Panc1 (cell line): ENCODE measurements at regions not wholly inside any gene's neighbourhood (a gene's known extent, or its start where the extent isn't known, plus 50 kb on each side); places are given as distances from the start of the nearest gene placed in this dataset.

Experiments used
- ATAC-seq: fragments of 200-7000 bp; cut with Tn5 transposase; 2 replicates; pipeline ENCODE4 v1.9.1; 2020; ENCODE audit warnings: mild to moderate bottlenecking, moderate library complexity
- BruUV-seq: library from RNA; stranded (reverse); fragments of 400-500 nt; replicated peaks from 2 replicates; lab custom pipeline; 2021; lab: Mats Ljungman, UMichigan
- CTCF ChIA-PET: fragments of 300-600 bp; sonication (Branson Sonifier 250); formaldehyde crosslinking; loops from one replicate; lab custom pipeline; 2022; ENCODE audit warnings: antibody characterized with exemption; lab: Charles Lee
- POLR2A ChIA-PET: fragments of 300-600 bp; sonication (Branson Sonifier 250); formaldehyde crosslinking; loops from one replicate; lab custom pipeline; 2022; ENCODE audit warnings: antibody characterized with exemption; lab: Charles Lee
- DNase-seq: peaks from one replicate; pipeline ENCODE4 v3.0.0-alpha.2; 2010; ENCODE audit warnings: low read depth, low spot score
- H3K27ac ChIP-seq: 2 replicates; pipeline ENCODE4 v1.5.1; 2011; ENCODE audit warnings: mild to moderate bottlenecking, low read length, inconsistent platforms
- H3K27me3 ChIP-seq: fragments of 200-500 bp; sonication (Bioruptor generic); 2 replicates; pipeline ENCODE4 v1.6.0; 2014; ENCODE audit warnings: low read length, inconsistent platforms; ENCODE audit not compliant: control insufficient read depth, insufficient read depth
- H3K36me3 ChIP-seq: fragments of 200-500 bp; sonication (Bioruptor generic); 2 replicates; pipeline ENCODE4 v1.5.1; 2014; ENCODE audit warnings: inconsistent platforms, mild to moderate bottlenecking, low read length, moderate library complexity; ENCODE audit not compliant: control insufficient read depth, insufficient read depth
- H3K4me1 ChIP-seq: 2 replicates; pipeline ENCODE4 v1.5.1; 2011; ENCODE audit warnings: inconsistent platforms, mild to moderate bottlenecking, low read length, moderate library complexity; ENCODE audit not compliant: control insufficient read depth, insufficient read depth
- H3K4me3 ChIP-seq, 2 experiments: 2 replicates each; pipeline ENCODE4 v1.5.1; 2011 to 2012; ENCODE audit warnings: low read depth in 2 of 2, low read length in 2 of 2, mild to moderate bottlenecking in 2 of 2, inconsistent platforms in 1 of 2, moderate library complexity in 1 of 2
- H3K9me3 ChIP-seq: fragments of 200-500 bp; sonication (Bioruptor generic); 2 replicates; pipeline ENCODE4 v1.5.1; 2014; ENCODE audit warnings: low read depth, mild to moderate bottlenecking, inconsistent platforms, low read length, moderate library complexity; ENCODE audit not compliant: control insufficient read depth, insufficient read depth
- POLR2AphosphoS5 ChIP-seq: IDR thresholded peaks from 2 replicates; pipeline ENCODE4 v1.6.1; 2012; ENCODE audit warnings: mild to moderate bottlenecking, low read depth, low read length, moderate library complexity
- SIN3A ChIP-seq: IDR thresholded peaks from 2 replicates; pipeline ENCODE4 v1.6.1; 2012; ENCODE audit warnings: low read depth, mild to moderate bottlenecking, low read length, moderate library complexity, borderline replicate concordance; ENCODE audit not compliant: insufficient read depth
- TCF7L2 ChIP-seq: IDR thresholded peaks from 2 replicates; pipeline ENCODE4 v1.6.1; 2011; ENCODE audit warnings: mild to moderate bottlenecking, low read depth, low read length, inconsistent platforms
- in situ Hi-C: cut with HindIII; loops from 2 replicates; pipeline ENCODE4 v1.10.0; 2016; ENCODE audit warnings: low sequenced_read_pairs, low pct_unique_long_range_greater_than_20kb
- intact Hi-C: fragments of 100-400 bp; cut with micrococcal nuclease; formaldehyde crosslinking; loops from one replicate; pipeline ENCODE4 v1.10.0; 2022; ENCODE audit not compliant: unreplicated experiment
- TF ChIP-seq, protein P1 (sequence below), 2 experiments: IDR thresholded peaks; 2 replicates each; pipeline ENCODE4 v1.6.1; 2011 to 2012; ENCODE audit warnings: low read depth in 2 of 2, control low read depth in 1 of 2, low read length in 1 of 2, mild to moderate bottlenecking in 1 of 2, moderate library complexity in 1 of 2; ENCODE audit not compliant: insufficient read depth in 1 of 2
- TF ChIP-seq, protein P2 (sequence below): fragments of 450-650 bp; IDR thresholded peaks from 2 replicates; pipeline ENCODE4 v1.5.1; 2017; ENCODE audit warnings: mild to moderate bottlenecking

DNA sequence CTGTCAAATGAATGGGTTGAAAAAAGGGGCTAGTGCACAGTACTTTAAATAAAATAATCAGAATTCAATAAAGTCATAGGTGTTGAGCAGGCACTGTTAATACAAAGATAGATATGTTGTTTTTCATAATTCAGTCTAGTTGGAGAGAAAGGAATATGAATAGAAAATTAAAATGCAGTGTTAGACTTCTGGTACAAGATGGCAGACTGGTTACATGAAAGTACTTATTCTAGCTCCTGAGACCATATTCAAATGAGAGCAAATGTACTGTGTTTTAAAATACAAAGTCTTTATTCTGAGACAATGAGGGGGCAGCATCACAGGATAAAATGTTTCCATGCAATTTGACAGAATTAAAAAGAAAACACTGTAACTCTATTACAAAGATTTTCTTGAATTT is 542.1 kb downstream of the COL11A1 start:
- Histone ChIP-seq H3K27ac (no peak overlapping the region), H3K4me3 (no peak overlapping the region), H3K9me3 (no peaks in the 10 kb centered on the region), H3K27me3 (no peaks in the 10 kb centered on the region), H3K36me3 (no peaks in the 10 kb centered on the region), H3K4me1 (no peaks in the 10 kb centered on the region)
- CTCF ChIA-PET: no interaction called here
- in situ Hi-C loops: no loop called here
- no peak for TF ChIP-seq TCF7L2
- TF ChIP-seq, protein P1, sequence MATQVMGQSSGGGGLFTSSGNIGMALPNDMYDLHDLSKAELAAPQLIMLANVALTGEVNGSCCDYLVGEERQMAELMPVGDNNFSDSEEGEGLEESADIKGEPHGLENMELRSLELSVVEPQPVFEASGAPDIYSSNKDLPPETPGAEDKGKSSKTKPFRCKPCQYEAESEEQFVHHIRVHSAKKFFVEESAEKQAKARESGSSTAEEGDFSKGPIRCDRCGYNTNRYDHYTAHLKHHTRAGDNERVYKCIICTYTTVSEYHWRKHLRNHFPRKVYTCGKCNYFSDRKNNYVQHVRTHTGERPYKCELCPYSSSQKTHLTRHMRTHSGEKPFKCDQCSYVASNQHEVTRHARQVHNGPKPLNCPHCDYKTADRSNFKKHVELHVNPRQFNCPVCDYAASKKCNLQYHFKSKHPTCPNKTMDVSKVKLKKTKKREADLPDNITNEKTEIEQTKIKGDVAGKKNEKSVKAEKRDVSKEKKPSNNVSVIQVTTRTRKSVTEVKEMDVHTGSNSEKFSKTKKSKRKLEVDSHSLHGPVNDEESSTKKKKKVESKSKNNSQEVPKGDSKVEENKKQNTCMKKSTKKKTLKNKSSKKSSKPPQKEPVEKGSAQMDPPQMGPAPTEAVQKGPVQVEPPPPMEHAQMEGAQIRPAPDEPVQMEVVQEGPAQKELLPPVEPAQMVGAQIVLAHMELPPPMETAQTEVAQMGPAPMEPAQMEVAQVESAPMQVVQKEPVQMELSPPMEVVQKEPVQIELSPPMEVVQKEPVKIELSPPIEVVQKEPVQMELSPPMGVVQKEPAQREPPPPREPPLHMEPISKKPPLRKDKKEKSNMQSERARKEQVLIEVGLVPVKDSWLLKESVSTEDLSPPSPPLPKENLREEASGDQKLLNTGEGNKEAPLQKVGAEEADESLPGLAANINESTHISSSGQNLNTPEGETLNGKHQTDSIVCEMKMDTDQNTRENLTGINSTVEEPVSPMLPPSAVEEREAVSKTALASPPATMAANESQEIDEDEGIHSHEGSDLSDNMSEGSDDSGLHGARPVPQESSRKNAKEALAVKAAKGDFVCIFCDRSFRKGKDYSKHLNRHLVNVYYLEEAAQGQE (IDR thresholded peaks at IDR 0.05; ENCODE audit: insufficient read depth in 1 of 2, low read depth in 2 of 2, low read length in 1 of 2): no peak
- TF ChIP-seq, protein P2, sequence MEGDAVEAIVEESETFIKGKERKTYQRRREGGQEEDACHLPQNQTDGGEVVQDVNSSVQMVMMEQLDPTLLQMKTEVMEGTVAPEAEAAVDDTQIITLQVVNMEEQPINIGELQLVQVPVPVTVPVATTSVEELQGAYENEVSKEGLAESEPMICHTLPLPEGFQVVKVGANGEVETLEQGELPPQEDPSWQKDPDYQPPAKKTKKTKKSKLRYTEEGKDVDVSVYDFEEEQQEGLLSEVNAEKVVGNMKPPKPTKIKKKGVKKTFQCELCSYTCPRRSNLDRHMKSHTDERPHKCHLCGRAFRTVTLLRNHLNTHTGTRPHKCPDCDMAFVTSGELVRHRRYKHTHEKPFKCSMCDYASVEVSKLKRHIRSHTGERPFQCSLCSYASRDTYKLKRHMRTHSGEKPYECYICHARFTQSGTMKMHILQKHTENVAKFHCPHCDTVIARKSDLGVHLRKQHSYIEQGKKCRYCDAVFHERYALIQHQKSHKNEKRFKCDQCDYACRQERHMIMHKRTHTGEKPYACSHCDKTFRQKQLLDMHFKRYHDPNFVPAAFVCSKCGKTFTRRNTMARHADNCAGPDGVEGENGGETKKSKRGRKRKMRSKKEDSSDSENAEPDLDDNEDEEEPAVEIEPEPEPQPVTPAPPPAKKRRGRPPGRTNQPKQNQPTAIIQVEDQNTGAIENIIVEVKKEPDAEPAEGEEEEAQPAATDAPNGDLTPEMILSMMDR: no peak
- no peak for TF ChIP-seq POLR2AphosphoS5
- TF ChIP-seq SIN3A: no peak
- DNase-seq (no peak), ATAC-seq (no peak)
- no TSS peak for BruUV-seq
- intact Hi-C loops: no loop called here
- POLR2A ChIA-PET: no interaction called here

DNA sequence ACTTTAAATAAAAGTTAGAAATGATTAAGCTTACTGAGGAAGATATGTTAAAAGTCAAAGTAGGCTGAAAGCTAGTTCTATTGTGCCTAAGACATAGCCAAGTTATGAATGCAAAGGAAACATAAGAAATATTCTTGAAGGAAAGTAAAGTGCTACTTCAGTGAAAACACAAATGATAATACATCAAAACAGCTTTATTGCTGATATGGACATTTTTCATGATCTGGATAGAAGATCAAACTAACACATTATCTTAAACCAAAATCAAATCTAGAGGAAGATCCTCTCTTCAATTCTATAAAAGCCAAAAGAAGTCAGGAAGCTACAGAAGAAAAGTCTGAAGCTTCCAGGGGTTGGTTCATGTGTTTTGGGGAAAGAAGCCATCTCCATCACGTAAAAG is 545.9 kb downstream of the COL11A1 start:
- intact Hi-C loops (no loop called here), in situ Hi-C loops (no loop called here)
- no peak for ATAC-seq
- Histone ChIP-seq H3K4me1 (no peaks in the 10 kb centered on the region), H3K27ac (no peak overlapping the region), H3K36me3 (no peaks in the 10 kb centered on the region), H3K4me3 (no peak overlapping the region), H3K27me3 (no peaks in the 10 kb centered on the region), H3K9me3 (no peaks in the 10 kb centered on the region)
- TF ChIP-seq POLR2AphosphoS5: no peak
- TF ChIP-seq, protein P2: no peak
- TF ChIP-seq, protein P1 (IDR thresholded peaks at IDR 0.05; ENCODE audit: insufficient read depth in 1 of 2, low read depth in 2 of 2, low read length in 1 of 2): no peak
- no peak for TF ChIP-seq SIN3A
- no peak for TF ChIP-seq TCF7L2
- CTCF ChIA-PET: no interaction called here
- POLR2A ChIA-PET: no interaction called here
- DNase-seq: no peak
- BruUV-seq: no TSS peak
